Inferior parietal cortex (tissue), 1 donor: ENCODE measurements at regions not wholly inside any gene's neighbourhood (a gene's known extent, or its start where the extent isn't known, plus 50 kb on each side); places are given as distances from the start of the nearest gene placed in this dataset.
"Not testable (repeated sequence)": the region's sequence is repeated elsewhere in the genome, so short reads cannot be mapped to it uniquely, and the experiment has no call there.

Source experiments
- DNase-seq: peaks from one replicate; pipeline ENCODE4 v3.0.0-alpha.2; 2016; ENCODE audit errors: extremely low spot score

GRCh38 chr14:96686126-96686525 lies 111.1 kb upstream of the VRK1 start:
- DNase-seq: no peak

GRCh38 chr14:96688629-96689028 lies 108.6 kb upstream of the VRK1 start:
- no peak for DNase-seq

- DNase-seq: no peak
Measured at GRCh38 chr14:96690713-96691383, 106.3 kb upstream of the VRK1 start.

GRCh38 chr14:96693252-96693820 lies 103.8 kb upstream of the VRK1 start:
- DNase-seq: no peak

- no peak for DNase-seq
Measured at GRCh38 chr14:96693987-96694386, 103.2 kb upstream of the VRK1 start.

GRCh38 chr14:96698960-96699539 lies 98.1 kb upstream of the VRK1 start:
- DNase-seq: no peak

- no peak for DNase-seq
Measured at GRCh38 chr14:96699666-96700065, 97.5 kb upstream of the VRK1 start.

GRCh38 chr14:96702831-96703230 lies 94.4 kb upstream of the VRK1 start:
- no peak for DNase-seq

- no peak for DNase-seq
Measured at GRCh38 chr14:96705422-96706092, 91.6 kb upstream of the VRK1 start.

GRCh38 chr14:96706893-96707292 lies 90.3 kb upstream of the VRK1 start:
- no peak for DNase-seq

GRCh38 chr14:96710060-96710666 lies 87.0 kb upstream of the VRK1 start:
- no peak for DNase-seq

GRCh38 chr14:96711559-96712267 lies 85.5 kb upstream of the VRK1 start:
- no peak for DNase-seq

GRCh38 chr14:96713426-96713825 lies 83.8 kb upstream of the VRK1 start:
- DNase-seq: no peak

- not testable (repeated sequence) for DNase-seq
Measured at GRCh38 chr14:96714537-96714936, 82.6 kb upstream of the VRK1 start.

GRCh38 chr14:96717116-96717515 lies 80.1 kb upstream of the VRK1 start:
- no peak for DNase-seq

GRCh38 chr14:96718407-96718806 lies 78.8 kb upstream of the VRK1 start:
- no peak for DNase-seq

- DNase-seq: not testable (repeated sequence)
Measured at GRCh38 chr14:96720702-96721101, 76.5 kb upstream of the VRK1 start.

GRCh38 chr14:96722736-96723135 lies 74.4 kb upstream of the VRK1 start:
- DNase-seq: no peak

GRCh38 chr14:96723946-96724345 lies 73.2 kb upstream of the VRK1 start:
- DNase-seq: no peak

- no peak for DNase-seq
Measured at GRCh38 chr14:96725232-96725631, 72.0 kb upstream of the VRK1 start.

- no peak for DNase-seq
Measured at GRCh38 chr14:96727073-96727472, 70.1 kb upstream of the VRK1 start.

GRCh38 chr14:96727491-96727890 lies 69.7 kb upstream of the VRK1 start:
- DNase-seq: no peak
